ENCODE measurements at regions not wholly inside any gene's neighbourhood (a gene's known extent, or its start where the extent isn't known, plus 50 kb on each side); places are given as distances from the start of the nearest gene placed in this dataset.

- TF ChIP-seq FOXM1 (IDR thresholded peaks at IDR 0.05; ENCODE audit: borderline replicate concordance) (no peak), BHLHE40 (IDR thresholded peaks at IDR 0.05; ENCODE audit: borderline replicate concordance) (no peak), FOXA1 (IDR thresholded peaks at IDR 0.05) (no peak), ELF4 (IDR thresholded peaks at IDR 0.05) (no peak), SUZ12 (IDR thresholded peaks at IDR 0.05) (no peak), FOXK2 (IDR thresholded peaks at IDR 0.05) (no peak), CTBP1 (IDR thresholded peaks at IDR 0.05; ENCODE audit: borderline replicate concordance) (no peak), SP1 (IDR thresholded peaks at IDR 0.05) (no peak), PKNOX1 (IDR thresholded peaks at IDR 0.05) (no peak), LEF1 (IDR thresholded peaks at IDR 0.05; ENCODE audit: borderline replicate concordance) (no peak), ARNT (IDR thresholded peaks at IDR 0.05) (no peak), ZNF384 (IDR thresholded peaks at IDR 0.05) (no peak)
Observed at GRCh38 chr20:43384101-43384940, 73.4 kb upstream of the SRSF6 start.
